ENCODE measurements at regions not wholly inside any gene's neighbourhood (a gene's known extent, or its start where the extent isn't known, plus 50 kb on each side); places are given as distances from the start of the nearest gene placed in this dataset.

- Histone ChIP-seq H3K4me3 (no peak overlapping the region), H3K27me3 (no peaks in the 10 kb centered on the region), H3K36me3 (no peaks in the 10 kb centered on the region), H3K27ac (no peak overlapping the region), H3K4me1 (no peaks in the 10 kb centered on the region), H3K9me3 (no peaks in the 10 kb centered on the region)
- TF ChIP-seq CTCF (IDR thresholded peaks at IDR 0.05) (no peak), EP300 (IDR thresholded peaks at IDR 0.05) (no peak), POLR2AphosphoS5 (IDR thresholded peaks at IDR 0.05) (no peak), POLR2A (IDR thresholded peaks at IDR 0.05) (no peak)
- ATAC-seq, result no peak
- WGBS, 2 donors (ENCODE audit: low coverage in 1 of 2), result 83% methylated on average over 4 of the region's 4 CpGs; no CpG with 5 or more reads in 1 of the 2 donors
These were observed 454.0 kb upstream of the HS6ST1 start for GRCh38 chr2:128772671-128773070.

GRCh38 chr2:128773641-128774319 is 455.1 kb upstream of the HS6ST1 start:
- H3K9me3 ChIP-seq, result no peaks in the 10 kb centered on the region
- ATAC-seq, result no peak
- WGBS, 2 donors (ENCODE audit: low coverage in 1 of 2), result 82 to 85% methylated on average over 5 to 7 of the region's 16 CpGs
- H3K27ac ChIP-seq, result no peak overlapping the region
- H3K4me1 ChIP-seq, result no peaks in the 10 kb centered on the region
- TF ChIP-seq POLR2AphosphoS5 (IDR thresholded peaks at IDR 0.05) (no peak), EP300 (IDR thresholded peaks at IDR 0.05) (no peak), POLR2A (IDR thresholded peaks at IDR 0.05) (no peak), CTCF (IDR thresholded peaks at IDR 0.05) (no peak)
- no peak overlapping the region for H3K4me3 ChIP-seq
- H3K36me3 ChIP-seq, result no peaks in the 10 kb centered on the region
- H3K27me3 ChIP-seq, result no peaks in the 10 kb centered on the region

- Histone ChIP-seq H3K9me3 (no peaks in the 10 kb centered on the region), H3K4me3 (no peak overlapping the region), H3K27ac (no peak overlapping the region), H3K27me3 (no peaks in the 10 kb centered on the region), H3K36me3 (no peaks in the 10 kb centered on the region), H3K4me1 (no peaks in the 10 kb centered on the region)
- WGBS, 2 donors (ENCODE audit: low coverage in 1 of 2), result 51% methylated on average over 4 of the region's 7 CpGs; no CpG with 5 or more reads in 1 of the 2 donors
- TF ChIP-seq CTCF (IDR thresholded peaks at IDR 0.05), result no peak
- no peak for TF ChIP-seq POLR2A (IDR thresholded peaks at IDR 0.05)
- no peak for TF ChIP-seq POLR2AphosphoS5 (IDR thresholded peaks at IDR 0.05)
- TF ChIP-seq EP300 (IDR thresholded peaks at IDR 0.05), result no peak
- ATAC-seq, result no peak
These were observed 455.9 kb upstream of the HS6ST1 start for GRCh38 chr2:128774320-128775216.

- Histone ChIP-seq H3K4me1 (no peaks in the 10 kb centered on the region), H3K4me3 (no peak overlapping the region), H3K36me3 (no peaks in the 10 kb centered on the region), H3K27ac (no peak overlapping the region), H3K9me3 (no peaks in the 10 kb centered on the region), H3K27me3 (no peaks in the 10 kb centered on the region)
- ATAC-seq, result no peak
- TF ChIP-seq POLR2AphosphoS5 (IDR thresholded peaks at IDR 0.05), result no peak
- TF ChIP-seq POLR2A (IDR thresholded peaks at IDR 0.05), result no peak
- TF ChIP-seq CTCF (IDR thresholded peaks at IDR 0.05), result no peak
- no peak for TF ChIP-seq EP300 (IDR thresholded peaks at IDR 0.05)
- 57 to 97% methylated on average over 4 to 7 of the region's 10 CpGs for WGBS, 2 donors (ENCODE audit: low coverage in 1 of 2)
These were observed 456.7 kb upstream of the HS6ST1 start for GRCh38 chr2:128775217-128775913.

All from gastroesophageal sphincter (tissue), 4 donors.